GM21737 (cell line): ENCODE measurements at regions not wholly inside any gene's neighbourhood (a gene's known extent, or its start where the extent isn't known, plus 50 kb on each side); places are given as distances from the start of the nearest gene placed in this dataset.

Source experiments
- ATAC-seq: cut with Tn5 transposase; IDR thresholded peaks from one replicate; pipeline ENCODE4 v1.9.1; 2021; ENCODE audit warnings: mild to moderate bottlenecking, moderate library complexity; ENCODE audit not compliant: unreplicated experiment

- no peak for ATAC-seq
These were observed 402.5 kb downstream of the TMEM135 start for GRCh38 chr11:87440076-87440770.

GRCh38 chr11:87438416-87438815 is 400.7 kb downstream of the TMEM135 start:
- ATAC-seq, result no peak

GRCh38 chr11:87437844-87438223 is 400.1 kb downstream of the TMEM135 start:
- no peak for ATAC-seq

- no peak for ATAC-seq
These were observed 399.6 kb downstream of the TMEM135 start for GRCh38 chr11:87437133-87437843.

- no peak for ATAC-seq
These were observed 394.3 kb downstream of the TMEM135 start for GRCh38 chr11:87432022-87432421.

GRCh38 chr11:87431392-87431791 is 393.7 kb downstream of the TMEM135 start:
- ATAC-seq, result no peak

GRCh38 chr11:87430821-87431220 is 393.1 kb downstream of the TMEM135 start:
- no peak for ATAC-seq

GRCh38 chr11:87429996-87430395 is 392.3 kb downstream of the TMEM135 start:
- no peak for ATAC-seq

GRCh38 chr11:87428266-87428665 is 390.5 kb downstream of the TMEM135 start:
- no peak for ATAC-seq

- no peak for ATAC-seq
These were observed 388.2 kb downstream of the TMEM135 start for GRCh38 chr11:87425943-87426342.

GRCh38 chr11:87425391-87425790 is 387.7 kb downstream of the TMEM135 start:
- ATAC-seq, result no peak

GRCh38 chr11:87423161-87423560 is 385.4 kb downstream of the TMEM135 start:
- no peak for ATAC-seq

GRCh38 chr11:87422566-87422965 is 384.8 kb downstream of the TMEM135 start:
- no peak for ATAC-seq

- no peak for ATAC-seq
These were observed 383.7 kb downstream of the TMEM135 start for GRCh38 chr11:87421422-87421821.

GRCh38 chr11:87417951-87418350 is 380.2 kb downstream of the TMEM135 start:
- ATAC-seq, result no peak

- ATAC-seq, result no peak
These were observed 368.1 kb downstream of the TMEM135 start for GRCh38 chr11:87405843-87406242.

GRCh38 chr11:87405356-87405755 is 367.6 kb downstream of the TMEM135 start:
- ATAC-seq, result no peak

- ATAC-seq, result no peak
These were observed 363.9 kb downstream of the TMEM135 start for GRCh38 chr11:87401653-87402052.

GRCh38 chr11:87399341-87399740 is 361.6 kb downstream of the TMEM135 start:
- no peak for ATAC-seq

- no peak for ATAC-seq
These were observed 361.2 kb downstream of the TMEM135 start for GRCh38 chr11:87398931-87399330.

GRCh38 chr11:87397011-87397865 is 359.5 kb downstream of the TMEM135 start:
- ATAC-seq, result no peak

- no peak for ATAC-seq
These were observed 357.2 kb downstream of the TMEM135 start for GRCh38 chr11:87394924-87395323.
